ENCODE measurements at regions not wholly inside any gene's neighbourhood (a gene's known extent, or its start where the extent isn't known, plus 50 kb on each side); places are given as distances from the start of the nearest gene placed in this dataset.

- no peaks in the 10 kb centered on the region for H3K27me3 ChIP-seq
- H3K4me1 ChIP-seq = peaks cover 0 to 29% (median 15%) of the 10 kb centered on the region in 3 donors
- H3K36me3 ChIP-seq = no peaks in the 10 kb centered on the region
- WGBS, 2 donors (ENCODE audit: low coverage in 1 of 2) = 10 to 30% methylated on average over 1 of the region's 1 CpG
- peak overlapping the region; percentile 79 to 84 (median 82) for H3K27ac ChIP-seq
- no peak overlapping the region for H3K4me3 ChIP-seq
- TF ChIP-seq CTCF (IDR thresholded peaks at IDR 0.05) (no peak), POLR2AphosphoS5 (IDR thresholded peaks at IDR 0.05) (peak; percentile 33), EP300 (IDR thresholded peaks at IDR 0.05) (no peak), POLR2A (IDR thresholded peaks at IDR 0.05) (no peak)
- no peaks in the 10 kb centered on the region for H3K9me3 ChIP-seq
- ATAC-seq = no peak
Measured at GRCh38 chr1:182174513-182174855, 113.0 kb upstream of the ZNF648 start.

GRCh38 chr1:182173808-182174512, 112.4 kb upstream of the ZNF648 start:
- Histone ChIP-seq H3K36me3 (no peaks in the 10 kb centered on the region), H3K9me3 (no peaks in the 10 kb centered on the region), H3K4me1 (peaks cover 0 to 29% (median 15%) of the 10 kb centered on the region in 3 donors), H3K4me3 (no peak overlapping the region), H3K27me3 (no peaks in the 10 kb centered on the region), H3K27ac (peak overlapping the region; percentile 79 to 84 (median 82))
- peak; percentile 85 for ATAC-seq
- no peak for TF ChIP-seq CTCF (IDR thresholded peaks at IDR 0.05)
- TF ChIP-seq POLR2A (IDR thresholded peaks at IDR 0.05) = no peak
- peak; percentile 37 for TF ChIP-seq EP300 (IDR thresholded peaks at IDR 0.05)
- TF ChIP-seq POLR2AphosphoS5 (IDR thresholded peaks at IDR 0.05) = peak; percentile 88
- WGBS, 2 donors (ENCODE audit: low coverage in 1 of 2) = 50 to 60% methylated on average over 4 to 5 of the region's 5 CpGs

- Histone ChIP-seq H3K27ac (peak overlapping the region in 1 of 4 donors; percentile 82), H3K4me3 (no peak overlapping the region)
Measured at GRCh38 chr1:182172699-182173098, 111.2 kb upstream of the ZNF648 start.

GRCh38 chr1:182170891-182171461, 109.5 kb upstream of the ZNF648 start:
- Histone ChIP-seq H3K4me3 (no peak overlapping the region), H3K27me3 (no peaks in the 10 kb centered on the region), H3K9me3 (no peaks in the 10 kb centered on the region), H3K4me1 (peaks cover 0 to 29% (median 15%) of the 10 kb centered on the region in 3 donors), H3K27ac (peak overlapping the region in 3 of 4 donors; percentile 22 to 48 (median 32)), H3K36me3 (no peaks in the 10 kb centered on the region)
- TF ChIP-seq CTCF (IDR thresholded peaks at IDR 0.05) (no peak), POLR2AphosphoS5 (IDR thresholded peaks at IDR 0.05) (no peak), POLR2A (IDR thresholded peaks at IDR 0.05) (no peak), EP300 (IDR thresholded peaks at IDR 0.05) (no peak)
- no peak for ATAC-seq
- WGBS, 2 donors (ENCODE audit: low coverage in 1 of 2) = 28 to 38% methylated on average over 5 to 7 of the region's 7 CpGs

More at GRCh38 chr1:182172699-182173098, 111.2 kb upstream of the ZNF648 start:
- H3K4me1 ChIP-seq = peaks cover 0 to 29% (median 15%) of the 10 kb centered on the region in 3 donors
- no peaks in the 10 kb centered on the region for H3K9me3 ChIP-seq
- ATAC-seq = no peak
- TF ChIP-seq CTCF (IDR thresholded peaks at IDR 0.05) = no peak
- no peak for TF ChIP-seq POLR2A (IDR thresholded peaks at IDR 0.05)
- TF ChIP-seq EP300 (IDR thresholded peaks at IDR 0.05) = no peak
- no peak for TF ChIP-seq POLR2AphosphoS5 (IDR thresholded peaks at IDR 0.05)
- H3K27me3 ChIP-seq = no peaks in the 10 kb centered on the region
- no peaks in the 10 kb centered on the region for H3K36me3 ChIP-seq

GRCh38 chr1:182169203-182169602, 107.7 kb upstream of the ZNF648 start:
- Histone ChIP-seq H3K4me3 (no peak overlapping the region), H3K4me1 (peaks cover 0 to 20% (median 12%) of the 10 kb centered on the region in 3 donors), H3K27ac (peak overlapping the region in 2 of 4 donors; percentile 23 to 28), H3K9me3 (no peaks in the 10 kb centered on the region), H3K36me3 (no peaks in the 10 kb centered on the region), H3K27me3 (no peaks in the 10 kb centered on the region)
- 53 to 55% methylated on average over 7 to 9 of the region's 9 CpGs for WGBS, 2 donors (ENCODE audit: low coverage in 1 of 2)
- TF ChIP-seq POLR2AphosphoS5 (IDR thresholded peaks at IDR 0.05) (no peak), CTCF (IDR thresholded peaks at IDR 0.05) (no peak), EP300 (IDR thresholded peaks at IDR 0.05) (no peak), POLR2A (IDR thresholded peaks at IDR 0.05) (no peak)
- no peak for ATAC-seq
